H9 (cell line): ENCODE measurements at regions not wholly inside any gene's neighbourhood (a gene's known extent, or its start where the extent isn't known, plus 50 kb on each side); places are given as distances from the start of the nearest gene placed in this dataset.
A peak's percentile ranks its signal among the peaks of the same experiment; 100 is the strongest.

Experiments
- DNase-seq: peaks from one replicate; pipeline ENCODE4 v3.0.0-alpha.2; 2017
- H2AFZ ChIP-seq: one replicate; pipeline ENCODE4 v1.6.1; 2013; ENCODE audit warnings: mild to moderate bottlenecking, low read length, control low read depth, moderate library complexity
- H2AK5ac ChIP-seq: 2 replicates; pipeline ENCODE4 v1.6.1; 2013; ENCODE audit warnings: low read length, control low read depth, mixed read lengths; ENCODE audit not compliant: insufficient read length
- H2BK120ac ChIP-seq: one replicate; pipeline ENCODE4 v1.6.1; 2013; ENCODE audit warnings: low read depth, mild to moderate bottlenecking, low read length, control low read depth, inconsistent platforms; ENCODE audit not compliant: poor library complexity, severe bottlenecking
- H2BK12ac ChIP-seq: 2 replicates; pipeline ENCODE4 v1.6.1; 2013; ENCODE audit warnings: low read length, control low read depth, mixed read lengths, low read depth; ENCODE audit not compliant: insufficient read length
- H2BK15ac ChIP-seq: 2 replicates; pipeline ENCODE4 v1.6.1; 2013; ENCODE audit warnings: low read depth, low read length, control low read depth
- H2BK20ac ChIP-seq: one replicate; pipeline ENCODE4 v1.6.1; 2013; ENCODE audit warnings: low read depth, mild to moderate bottlenecking, low read length, control low read depth, inconsistent platforms; ENCODE audit not compliant: poor library complexity, severe bottlenecking
- H2BK5ac ChIP-seq: 2 replicates; pipeline ENCODE4 v1.6.1; 2013; ENCODE audit warnings: low read length, control low read depth, mixed read lengths; ENCODE audit not compliant: insufficient read length
- H3K14ac ChIP-seq: 2 replicates; pipeline ENCODE4 v1.6.1; 2013; ENCODE audit warnings: low read length, control low read depth; ENCODE audit not compliant: insufficient read depth
- H3K18ac ChIP-seq: 2 replicates; pipeline ENCODE4 v1.6.1; 2013; ENCODE audit warnings: low read depth, mild to moderate bottlenecking, mixed read lengths, low read length, control low read depth; ENCODE audit not compliant: insufficient read length
- H3K23ac ChIP-seq: 2 replicates; pipeline ENCODE4 v1.6.1; 2013; ENCODE audit warnings: low read length, control low read depth, mixed read lengths, low read depth; ENCODE audit not compliant: insufficient read length
- H3K23me2 ChIP-seq: 2 replicates; pipeline ENCODE4 v1.6.1; 2013; ENCODE audit warnings: low read depth, mild to moderate bottlenecking, mixed read lengths, low read length, control low read depth; ENCODE audit not compliant: insufficient read length, poor library complexity, severe bottlenecking
- H3K27ac ChIP-seq: 2 replicates; pipeline ENCODE4 v1.5.1; 2013; ENCODE audit warnings: low read length, control low read depth, mixed read lengths, low read depth; ENCODE audit not compliant: insufficient read length
- H3K27me3 ChIP-seq: 2 replicates; pipeline ENCODE4 v1.6.1; 2013; ENCODE audit warnings: low read length, control low read depth, inconsistent platforms; ENCODE audit not compliant: insufficient read depth
- H3K4ac ChIP-seq: 2 replicates; pipeline ENCODE4 v1.6.1; 2013; ENCODE audit warnings: low read depth, mild to moderate bottlenecking, control low read depth, inconsistent platforms, low read length, moderate library complexity
- H3K4me1 ChIP-seq: 2 replicates; pipeline ENCODE4 v1.6.1; 2013; ENCODE audit warnings: low read length, control low read depth, inconsistent platforms; ENCODE audit not compliant: insufficient read depth
- H3K4me2 ChIP-seq: 2 replicates; pipeline ENCODE4 v1.6.1; 2013; ENCODE audit warnings: low read length, control low read depth, mixed read lengths; ENCODE audit not compliant: insufficient read length, insufficient read depth
- H3K56ac ChIP-seq: 2 replicates; pipeline ENCODE4 v1.6.1; 2013; ENCODE audit warnings: low read depth, mild to moderate bottlenecking, mixed read lengths, low read length, control low read depth; ENCODE audit not compliant: insufficient read length
- H3K79me1 ChIP-seq: 2 replicates; pipeline ENCODE4 v1.6.1; 2013; ENCODE audit warnings: low read depth, mild to moderate bottlenecking, moderate library complexity, low read length, control low read depth, inconsistent platforms; ENCODE audit not compliant: insufficient read depth, poor library complexity, severe bottlenecking
- H3K79me2 ChIP-seq: 2 replicates; pipeline ENCODE4 v1.6.1; 2013; ENCODE audit warnings: low read length, control low read depth, inconsistent platforms; ENCODE audit not compliant: insufficient read depth
- H3K9ac ChIP-seq: 2 replicates; pipeline ENCODE4 v1.6.1; 2013; ENCODE audit warnings: low read length, control low read depth, mixed read lengths; ENCODE audit not compliant: insufficient read length; ENCODE audit errors: extremely low read depth
- H3K9me3 ChIP-seq: one replicate; pipeline ENCODE4 v1.6.1; 2013; ENCODE audit warnings: low read depth, low read length, inconsistent platforms; ENCODE audit not compliant: control insufficient read depth
- H3T11ph ChIP-seq: one replicate; pipeline ENCODE4 v1.6.1; 2013; ENCODE audit warnings: mild to moderate bottlenecking, low read length, control low read depth, inconsistent platforms
- H4K20me1 ChIP-seq: one replicate; pipeline ENCODE4 v1.6.1; 2013; ENCODE audit not compliant: control insufficient read depth, insufficient read length, insufficient read depth
- H4K5ac ChIP-seq: 2 replicates; pipeline ENCODE4 v1.6.1; 2013; ENCODE audit warnings: low read depth, mild to moderate bottlenecking, mixed read lengths, low read length, control low read depth; ENCODE audit not compliant: insufficient read length
- H4K8ac ChIP-seq: replicated peaks from 2 replicates; pipeline ENCODE4 v1.6.1; 2013; ENCODE audit warnings: low read length, control low read depth, mixed read lengths, low read depth; ENCODE audit not compliant: insufficient read length
- H4K91ac ChIP-seq: 2 replicates; pipeline ENCODE4 v1.6.1; 2013; ENCODE audit warnings: low read depth, mild to moderate bottlenecking, moderate library complexity, mixed read lengths, low read length, control low read depth; ENCODE audit not compliant: insufficient read length
- H3K27ac Mint-ChIP-seq, 3 experiments: 2 replicates in 2 of 3; 3 replicates in 1 of 3; pipeline ENCODE4 v1.8.0; 2020 to 2021; ENCODE audit warnings: mixed read lengths in 3 of 3, mild to moderate bottlenecking in 1 of 3, moderate library complexity in 1 of 3
- H3K27me3 Mint-ChIP-seq: 2 replicates; pipeline ENCODE4 v1.8.0; 2021; ENCODE audit warnings: low read depth, mild to moderate bottlenecking, moderate library complexity, mixed read lengths
- H3K36me3 Mint-ChIP-seq, 3 experiments: 2 replicates in 2 of 3; 3 replicates in 1 of 3; pipeline ENCODE4 v1.8.0; 2020 to 2021; ENCODE audit warnings: low read depth in 3 of 3, mixed read lengths in 3 of 3; ENCODE audit not compliant: insufficient read depth in 1 of 3
- H3K4me1 Mint-ChIP-seq, 2 experiments: 2 replicates each; pipeline ENCODE4 v1.8.0; 2020; ENCODE audit warnings: mixed read lengths in 2 of 2
- H3K4me3 Mint-ChIP-seq, 2 experiments: 2 replicates in 1 of 2; 3 replicates in 1 of 2; pipeline ENCODE4 v1.8.0; 2020 to 2021; ENCODE audit warnings: mild to moderate bottlenecking in 2 of 2, mixed read lengths in 2 of 2, moderate library complexity in 1 of 2
- H3K9me3 Mint-ChIP-seq, 2 experiments: 2 replicates in 1 of 2; 3 replicates in 1 of 2; pipeline ENCODE4 v1.8.0; 2020; ENCODE audit warnings: mild to moderate bottlenecking in 2 of 2, mixed read lengths in 2 of 2, moderate library complexity in 1 of 2
- WGBS: extraction: QIAGEN DNeasy Blood & Tissue Kit; methylation state at CpG from one replicate; pipeline ENCODE4 v1.1.7; 2013; ENCODE audit warnings: missing lambda C conversion rate, low lambda C conversion rate, mixed read lengths; ENCODE audit not compliant: insufficient read length; ENCODE audit errors: extremely low coverage; 5-methylcytosine and 5-hydroxymethylcytosine counted together
- TF ChIP-seq, protein P1 (sequence below): fragments of 200-600 bp; sonication (generic); conservative IDR thresholded peaks from 3 replicates; pipeline ENCODE4 v1.8.0; 2021; ENCODE audit warnings: antibody characterized with exemption, mild to moderate bottlenecking

GRCh38 chr15:100778831-100779288, 100.8 kb upstream of the ALDH1A3 start:
- Histone ChIP-seq H3K14ac (peak overlapping the region; percentile 40; the same call in 1 of the 2 replicates), H3K23ac (no peak overlapping the region), H3K18ac (no peak overlapping the region), H2BK20ac (no peak overlapping the region), H2BK5ac (no peak overlapping the region), H3K4me2 (no peak overlapping the region), H2BK120ac (no peak overlapping the region), H3K27me3 (no peaks in the 10 kb centered on the region), H3K23me2 (no peaks in the 10 kb centered on the region), H2AFZ (no peak overlapping the region), H4K8ac (no peak overlapping the region), H3K9ac (no peak overlapping the region), H3K4ac (no peak overlapping the region), H3T11ph (no peak overlapping the region), H3K79me1 (no peaks in the 10 kb centered on the region), H2AK5ac (no peak overlapping the region), H4K5ac (no peak overlapping the region), H4K91ac (no peak overlapping the region), H2BK15ac (no peak overlapping the region), H4K20me1 (no peaks in the 10 kb centered on the region), H3K56ac (no peak overlapping the region), H2BK12ac (no peak overlapping the region), H3K4me1 (no peaks in the 10 kb centered on the region; the same call in 1 of the 2 replicates), H3K79me2 (no peaks in the 10 kb centered on the region), H3K27ac (no peak overlapping the region), H3K9me3 (peaks cover 8% of the 10 kb centered on the region)
- peaks cover 12 to 17% of the 10 kb centered on the region in 2 experiments for H3K4me1 Mint-ChIP-seq
- H3K4me3 Mint-ChIP-seq = no peak overlapping the region
- peaks cover 13 to 14% of the 10 kb centered on the region in 2 experiments for H3K9me3 Mint-ChIP-seq
- TF ChIP-seq, protein P1, sequence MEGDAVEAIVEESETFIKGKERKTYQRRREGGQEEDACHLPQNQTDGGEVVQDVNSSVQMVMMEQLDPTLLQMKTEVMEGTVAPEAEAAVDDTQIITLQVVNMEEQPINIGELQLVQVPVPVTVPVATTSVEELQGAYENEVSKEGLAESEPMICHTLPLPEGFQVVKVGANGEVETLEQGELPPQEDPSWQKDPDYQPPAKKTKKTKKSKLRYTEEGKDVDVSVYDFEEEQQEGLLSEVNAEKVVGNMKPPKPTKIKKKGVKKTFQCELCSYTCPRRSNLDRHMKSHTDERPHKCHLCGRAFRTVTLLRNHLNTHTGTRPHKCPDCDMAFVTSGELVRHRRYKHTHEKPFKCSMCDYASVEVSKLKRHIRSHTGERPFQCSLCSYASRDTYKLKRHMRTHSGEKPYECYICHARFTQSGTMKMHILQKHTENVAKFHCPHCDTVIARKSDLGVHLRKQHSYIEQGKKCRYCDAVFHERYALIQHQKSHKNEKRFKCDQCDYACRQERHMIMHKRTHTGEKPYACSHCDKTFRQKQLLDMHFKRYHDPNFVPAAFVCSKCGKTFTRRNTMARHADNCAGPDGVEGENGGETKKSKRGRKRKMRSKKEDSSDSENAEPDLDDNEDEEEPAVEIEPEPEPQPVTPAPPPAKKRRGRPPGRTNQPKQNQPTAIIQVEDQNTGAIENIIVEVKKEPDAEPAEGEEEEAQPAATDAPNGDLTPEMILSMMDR = no peak
- H3K27me3 Mint-ChIP-seq = peaks cover 3% of the 10 kb centered on the region
- no peak overlapping the region for H3K27ac Mint-ChIP-seq
- WGBS = no CpG with 5 or more reads among the region's 18 CpGs
- DNase-seq = no peak
- H3K36me3 Mint-ChIP-seq = peaks cover 5 to 16% (median 11%) of the 10 kb centered on the region in 3 experiments
